Tibial nerve (tissue), 4 donors: ENCODE measurements at regions not wholly inside any gene's neighbourhood (a gene's known extent, or its start where the extent isn't known, plus 50 kb on each side); places are given as distances from the start of the nearest gene placed in this dataset.
A peak's percentile ranks its signal among the peaks of the same experiment; 100 is the strongest.

Source experiments
- DNase-seq, 2 donors: peaks; one replicate each; pipeline ENCODE4 v3.0.0-alpha.2; 2019; ENCODE audit warnings: low spot score in 2 of 2
- H3K27ac ChIP-seq, 4 donors: fragments of 200-600 bp; sonication (generic) in 3 of 4; one replicate each; pipeline ENCODE4 v1.5.1; 2017 to 2019; ENCODE audit warnings: mild to moderate bottlenecking in 1 of 4
- H3K27me3 ChIP-seq, 2 donors: fragments of 200-600 bp; sonication (generic) in 1 of 2; one replicate each; pipeline versions ENCODE4 v1.5.1 to v1.6.0; 2017 to 2019
- H3K36me3 ChIP-seq, 3 donors: fragments of 200-600 bp; sonication (generic); one replicate each; pipeline ENCODE4 v1.5.1; 2018 to 2019
- H3K4me1 ChIP-seq, 4 donors: fragments of 200-600 bp; sonication (generic) in 3 of 4; one replicate each; pipeline ENCODE4 v1.5.1; 2017 to 2019
- H3K4me3 ChIP-seq, 4 donors: fragments of 200-600 bp; sonication (generic) in 3 of 4; one replicate each; pipeline ENCODE4 v1.5.1; 2017 to 2019; ENCODE audit warnings: mild to moderate bottlenecking in 1 of 4, moderate library complexity in 1 of 4
- H3K9me3 ChIP-seq, 4 donors: fragments of 200-600 bp; sonication (generic) in 3 of 4; one replicate each; pipeline ENCODE4 v1.5.1; 2017 to 2019
- CTCF ChIP-seq, 5 experiments: fragments of 200-600 bp in 3 of 5; fragments of 450-650 bp in 2 of 5; sonication (generic) in 3 of 5; IDR thresholded peaks; one replicate each; pipeline ENCODE4 v1.5.1; 2016 to 2019; ENCODE audit warnings: antibody characterized with exemption in 5 of 5, mild to moderate bottlenecking in 3 of 5, moderate library complexity in 2 of 5
- EP300 ChIP-seq, 2 donors: sonication (generic); formaldehyde crosslinking; IDR thresholded peaks; one replicate each; pipeline ENCODE4 v1.6.1; 2017; ENCODE audit warnings: antibody characterized with exemption in 2 of 2, mild to moderate bottlenecking in 1 of 2
- POLR2A ChIP-seq, 2 donors: fragments of 450-650 bp; IDR thresholded peaks; one replicate each; pipeline ENCODE4 v1.6.1; 2017; ENCODE audit warnings: antibody characterized with exemption in 2 of 2, mild to moderate bottlenecking in 2 of 2, moderate library complexity in 2 of 2
- WGBS, 2 donors: methylation state at CpG; one replicate each; pipeline ENCODE4 v1.1.5; 2018; 5-methylcytosine and 5-hydroxymethylcytosine counted together

- H3K4me3 ChIP-seq = no peak overlapping the region
- 27 to 33% methylated on average over 11 of the region's 11 CpGs for WGBS, 2 donors
- peaks cover 0 to 16% (median 0%) of the 10 kb centered on the region in 4 donors for H3K4me1 ChIP-seq
These were observed 201.3 kb downstream of the JCAD start for GRCh38 chr10:29857843-29858701.

GRCh38 chr10:29856295-29856694, 203.1 kb downstream of the JCAD start:
- Histone ChIP-seq H3K4me1 (peaks cover 0 to 9% (median 0%) of the 10 kb centered on the region in 4 donors), H3K4me3 (no peak overlapping the region), H3K27ac (no peak overlapping the region), H3K9me3 (no peaks in the 10 kb centered on the region), H3K27me3 (no peaks in the 10 kb centered on the region), H3K36me3 (no peaks in the 10 kb centered on the region)
- no peak for TF ChIP-seq EP300 (IDR thresholded peaks at IDR 0.05)
- no peak for TF ChIP-seq POLR2A (IDR thresholded peaks at IDR 0.05)
- TF ChIP-seq CTCF (IDR thresholded peaks at IDR 0.05) = no peak
- WGBS, 2 donors = 88% methylated on average over 3 of the region's 3 CpGs
- DNase-seq = no peak

More at GRCh38 chr10:29857843-29858701, 201.3 kb downstream of the JCAD start:
- Histone ChIP-seq H3K36me3 (no peaks in the 10 kb centered on the region), H3K27me3 (no peaks in the 10 kb centered on the region), H3K9me3 (no peaks in the 10 kb centered on the region), H3K27ac (no peak overlapping the region)
- TF ChIP-seq EP300 (IDR thresholded peaks at IDR 0.05) = no peak
- peak; percentile 16 to 39 (median 29) for TF ChIP-seq CTCF (IDR thresholded peaks at IDR 0.05)
- no peak for TF ChIP-seq POLR2A (IDR thresholded peaks at IDR 0.05)
- no peak for DNase-seq

GRCh38 chr10:29853913-29854312, 205.5 kb downstream of the JCAD start:
- no peaks in the 10 kb centered on the region for H3K27me3 ChIP-seq
- H3K9me3 ChIP-seq = no peaks in the 10 kb centered on the region
- H3K27ac ChIP-seq = no peak overlapping the region
- WGBS, 2 donors = 85% methylated on average over 4 of the region's 4 CpGs
- no peak for DNase-seq
- TF ChIP-seq POLR2A (IDR thresholded peaks at IDR 0.05) (no peak), EP300 (IDR thresholded peaks at IDR 0.05) (no peak), CTCF (IDR thresholded peaks at IDR 0.05) (no peak)
- H3K36me3 ChIP-seq = no peaks in the 10 kb centered on the region
- H3K4me3 ChIP-seq = no peak overlapping the region
- peaks cover 0 to 20% (median 0%) of the 10 kb centered on the region in 4 donors for H3K4me1 ChIP-seq

GRCh38 chr10:29851241-29851640, 208.1 kb downstream of the JCAD start:
- WGBS, 2 donors = 23 to 47% methylated on average over 5 of the region's 5 CpGs
- peaks cover 0 to 11% (median 0%) of the 10 kb centered on the region in 4 donors for H3K4me1 ChIP-seq
- H3K27ac ChIP-seq = no peak overlapping the region
- H3K27me3 ChIP-seq = no peaks in the 10 kb centered on the region
- H3K4me3 ChIP-seq = no peak overlapping the region
- TF ChIP-seq POLR2A (IDR thresholded peaks at IDR 0.05) (no peak), EP300 (IDR thresholded peaks at IDR 0.05) (no peak), CTCF (IDR thresholded peaks at IDR 0.05) (no peak)
- no peaks in the 10 kb centered on the region for H3K9me3 ChIP-seq
- DNase-seq = no peak
- H3K36me3 ChIP-seq = no peaks in the 10 kb centered on the region

- peaks cover 0 to 11% (median 0%) of the 10 kb centered on the region in 4 donors for H3K4me1 ChIP-seq
- H3K27me3 ChIP-seq = no peaks in the 10 kb centered on the region
- H3K36me3 ChIP-seq = no peaks in the 10 kb centered on the region
- 88 to 89% methylated on average over 3 of the region's 3 CpGs for WGBS, 2 donors
- H3K4me3 ChIP-seq = no peak overlapping the region
- no peaks in the 10 kb centered on the region for H3K9me3 ChIP-seq
- H3K27ac ChIP-seq = no peak overlapping the region
- TF ChIP-seq CTCF (IDR thresholded peaks at IDR 0.05) = no peak
- TF ChIP-seq POLR2A (IDR thresholded peaks at IDR 0.05) = no peak
- no peak for TF ChIP-seq EP300 (IDR thresholded peaks at IDR 0.05)
- no peak for DNase-seq
These were observed 209.0 kb downstream of the JCAD start for GRCh38 chr10:29850371-29850770.
